HepG2 (cell line): ENCODE measurements at regions not wholly inside any gene's neighbourhood (a gene's known extent, or its start where the extent isn't known, plus 50 kb on each side); places are given as distances from the start of the nearest gene placed in this dataset.
A peak's percentile ranks its signal among the peaks of the same experiment; 100 is the strongest.
"Not testable (repeated sequence)": the region's sequence is repeated elsewhere in the genome, so short reads cannot be mapped to it uniquely, and the experiment has no call there.

Experiments
- ATAC-seq: fragments of 200-7000 bp; cut with Tn5 transposase; 3 replicates; pipeline ENCODE4 v1.9.1; 2020; ENCODE audit warnings: mild to moderate bottlenecking, moderate library complexity
- BruUV-seq: library from RNA; stranded (reverse); fragments of 400-500 nt; replicated peaks from 2 replicates; lab custom pipeline; 2021; lab: Mats Ljungman, UMichigan
- CTCF ChIA-PET: fragments of 300-600 bp; formaldehyde crosslinking; extraction: SDS; loops from one replicate; lab custom pipeline; 2021; ENCODE audit warnings: low total read pairs, inconsistent platforms, low intra/inter-chr PET ratio; lab: Yijun Ruan, JAX
- POLR2A ChIA-PET: fragments of 350-600 bp; sonication (Branson Sonifier 250); formaldehyde crosslinking; loops from one replicate; lab custom pipeline; 2020; ENCODE audit warnings: antibody characterized with exemption, inconsistent platforms; lab: Yijun Ruan, JAX
- DNase-seq: peaks from one replicate; pipeline ENCODE4 v3.0.0-alpha.2; 2015; ENCODE audit warnings: low spot score
- FAIRE-seq: peaks from 3 replicates; lab custom pipeline; 2011; peaks lifted over from hg19 to GRCh38; lab: Jason Lieb, UNC
- H2AFZ ChIP-seq: one replicate; pipeline ENCODE4 v1.6.1; 2011; ENCODE audit warnings: low read length, inconsistent platforms
- H3K27ac ChIP-seq: fragments of 300-600 bp; 3 replicates; pipeline ENCODE4 v1.8.0; 2011; ENCODE audit warnings: mixed run types, mild to moderate bottlenecking, mixed read lengths, low read length, inconsistent platforms; ENCODE audit not compliant: insufficient read depth; ENCODE audit errors: extremely low read length
- H3K27me3 ChIP-seq, 2 experiments: fragments of 200-600 bp in 1 of 2; 2 replicates in 1 of 2; 3 replicates in 1 of 2; pipeline versions ENCODE4 v1.6.0 to v1.8.0; 2011; ENCODE audit warnings: low read length in 2 of 2, mild to moderate bottlenecking in 2 of 2, moderate library complexity in 2 of 2, inconsistent platforms in 1 of 2; ENCODE audit not compliant: insufficient read depth in 2 of 2, control insufficient read depth in 1 of 2
- H3K36me3 ChIP-seq, 2 experiments: fragments of 200-600 bp in 1 of 2; replicated peaks in 1 of 2; 2 replicates in 1 of 2; 3 replicates in 1 of 2; pipeline versions ENCODE4 v1.5.1 to v1.8.0; 2011; ENCODE audit warnings: low read length in 2 of 2, inconsistent platforms in 1 of 2; ENCODE audit not compliant: insufficient read depth in 2 of 2, control insufficient read depth in 1 of 2
- H3K4me1 ChIP-seq: 2 replicates; pipeline ENCODE4 v1.5.1; 2012; ENCODE audit warnings: low read length, inconsistent platforms; ENCODE audit not compliant: insufficient read depth
- H3K4me2 ChIP-seq: 2 replicates; pipeline ENCODE4 v1.6.0; 2011; ENCODE audit warnings: low read depth, low read length, inconsistent platforms
- H3K4me3 ChIP-seq, 3 experiments: fragments of 200-600 bp in 1 of 3; sonication (generic), shearing (Covaris generic) in 1 of 3; replicated peaks in 1 of 3; 2 replicates each; pipeline ENCODE4 v1.5.1; 2011 to 2016; ENCODE audit warnings: low read length in 3 of 3, inconsistent platforms in 2 of 3, low read depth in 2 of 3, mild to moderate bottlenecking in 2 of 3, control low read depth in 1 of 3, mixed read lengths in 1 of 3; ENCODE audit not compliant: insufficient read depth in 1 of 3
- H3K79me2 ChIP-seq: one replicate; pipeline ENCODE4 v1.6.1; 2011; ENCODE audit warnings: low read length, inconsistent platforms; ENCODE audit not compliant: insufficient read depth
- H3K9ac ChIP-seq: 2 replicates; pipeline ENCODE4 v1.6.0; 2011; ENCODE audit warnings: mild to moderate bottlenecking, low read depth, low read length, inconsistent platforms; ENCODE audit not compliant: insufficient read depth
- H3K9me3 ChIP-seq: 2 replicates; pipeline ENCODE4 v1.5.1; 2012; ENCODE audit warnings: mild to moderate bottlenecking, low read length
- H4K20me1 ChIP-seq: 2 replicates; pipeline ENCODE4 v1.6.0; 2011; ENCODE audit warnings: inconsistent platforms, mild to moderate bottlenecking, low read length, moderate library complexity; ENCODE audit not compliant: insufficient read depth
- CBX5 ChIP-seq: sonication (generic); formaldehyde crosslinking; IDR thresholded peaks from 2 replicates; pipeline ENCODE4 v1.4.0; 2020; ENCODE audit warnings: missing genetic modification reagents, borderline replicate concordance
- IRF2 ChIP-seq: IDR thresholded peaks from 2 replicates; pipeline ENCODE4 v1.6.1; 2018; ENCODE audit warnings: missing genetic modification reagents, missing compliant biosample characterization
- MZF1 ChIP-seq: sonication (generic); formaldehyde crosslinking; IDR thresholded peaks from 2 replicates; pipeline ENCODE4 v1.8.1; 2023; ENCODE audit warnings: mild to moderate bottlenecking, missing genetic modification reagents, borderline replicate concordance
- PHF8 ChIP-seq: sonication (generic); formaldehyde crosslinking; IDR thresholded peaks from 2 replicates; pipeline ENCODE4 v1.5.0; 2020; ENCODE audit warnings: missing genetic modification reagents
- RORA ChIP-seq: sonication (generic); formaldehyde crosslinking; IDR thresholded peaks from 2 replicates; pipeline ENCODE4 v1.5.0; 2020; ENCODE audit warnings: mild to moderate bottlenecking, missing genetic modification reagents, moderate library complexity
- SALL2 ChIP-seq: sonication (generic); formaldehyde crosslinking; IDR thresholded peaks from 2 replicates; pipeline ENCODE4 v1.8.1; 2023; ENCODE audit warnings: mild to moderate bottlenecking, missing genetic modification reagents, inconsistent platforms
- SMC3 ChIP-seq: IDR thresholded peaks from 2 replicates; pipeline ENCODE4 v1.6.1; 2011; ENCODE audit warnings: low read length, improper control_type of control experiment
- SRY ChIP-seq: sonication (generic); formaldehyde crosslinking; IDR thresholded peaks from 2 replicates; pipeline ENCODE4 v1.8.0; 2022; ENCODE audit warnings: mild to moderate bottlenecking, missing genetic modification reagents
- TBX2 ChIP-seq: sonication (generic); formaldehyde crosslinking; IDR thresholded peaks from 2 replicates; pipeline ENCODE4 v1.5.0; 2020; ENCODE audit warnings: missing genetic modification reagents, mild to moderate bottlenecking, borderline replicate concordance
- ZNF543 ChIP-seq: sonication (generic); formaldehyde crosslinking; IDR thresholded peaks from 2 replicates; pipeline ENCODE4 v1.4.0; 2020; ENCODE audit warnings: mild to moderate bottlenecking, missing genetic modification reagents
- ZNF670 ChIP-seq: sonication (generic); formaldehyde crosslinking; IDR thresholded peaks from 2 replicates; pipeline ENCODE4 v1.8.0; 2022; ENCODE audit warnings: mild to moderate bottlenecking, missing genetic modification reagents, borderline replicate concordance
- ZNF776 ChIP-seq: sonication (generic); formaldehyde crosslinking; IDR thresholded peaks from 2 replicates; pipeline ENCODE4 v1.4.0; 2020; ENCODE audit warnings: mild to moderate bottlenecking, missing genetic modification reagents
- ZNF816 ChIP-seq: sonication (generic); formaldehyde crosslinking; IDR thresholded peaks from 2 replicates; pipeline ENCODE4 v1.8.0; 2022; ENCODE audit warnings: missing genetic modification reagents, mild to moderate bottlenecking, borderline replicate concordance
- WGBS: methylation state at CpG from one replicate; pipeline ENCODE4 v1.1.6; 2017; ENCODE audit warnings: low lambda C conversion rate; 5-methylcytosine and 5-hydroxymethylcytosine counted together
- in situ Hi-C: cut with HindIII; loops from 2 replicates; pipeline ENCODE4 v1.10.0; 2017; ENCODE audit warnings: low pct_unique_long_range_greater_than_20kb; ENCODE audit not compliant: extremely low pct_ligation_motif_present
- intact Hi-C: fragments of 100-400 bp; cut with micrococcal nuclease; formaldehyde crosslinking; loops from one replicate; pipeline ENCODE4 v1.10.0; 2022; ENCODE audit not compliant: unreplicated experiment
- TF ChIP-seq, protein P1 (sequence below): sonication (generic); formaldehyde crosslinking; IDR thresholded peaks from 2 replicates; pipeline ENCODE4 v1.9.0; 2021; ENCODE audit warnings: missing genetic modification reagents, borderline replicate concordance

DNA sequence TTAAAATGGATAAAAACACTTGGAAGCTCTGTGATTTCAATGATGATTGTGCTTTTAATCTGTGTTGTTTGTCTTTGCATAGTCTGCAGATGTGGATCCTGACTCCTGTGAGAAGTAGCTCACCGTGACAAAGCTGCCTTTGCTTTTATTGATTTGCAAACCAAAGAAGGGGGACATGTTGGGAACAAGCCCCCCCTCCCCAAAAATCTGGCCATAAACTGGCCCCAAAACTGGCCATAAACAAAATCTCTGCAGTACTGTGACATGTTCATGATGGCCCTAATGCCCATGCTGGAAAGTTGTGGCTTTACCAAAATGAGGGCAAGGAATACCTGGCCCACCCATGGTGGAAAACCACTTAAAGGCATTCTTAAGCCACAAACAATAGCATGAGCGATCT lies 202.4 kb downstream of the YTHDC2 start:
- H3K79me2 ChIP-seq, CTCF ChIA-PET, H3K36me3 ChIP-seq, BruUV-seq, H2AFZ ChIP-seq, DNase-seq, POLR2A ChIA-PET, in situ Hi-C loops, FAIRE-seq, intact Hi-C loops, ATAC-seq, H3K4me3 ChIP-seq, H3K4me2 ChIP-seq, H3K27me3 ChIP-seq: not testable (repeated sequence)
- peaks cover 26% of the 10 kb centered on the region for H3K9me3 ChIP-seq
- peak; percentile 93 for TF ChIP-seq ZNF816 (CRISPR knock-in tag)
- TF ChIP-seq, all 625 proteins: peak for 1; not testable (repeated sequence) for 624
- not testable (repeated sequence) for H4K20me1 ChIP-seq, H3K4me1 ChIP-seq, H3K9ac ChIP-seq, H3K27ac ChIP-seq
- WGBS = 8% methylated on average over 1 of the region's 2 CpGs

DNA sequence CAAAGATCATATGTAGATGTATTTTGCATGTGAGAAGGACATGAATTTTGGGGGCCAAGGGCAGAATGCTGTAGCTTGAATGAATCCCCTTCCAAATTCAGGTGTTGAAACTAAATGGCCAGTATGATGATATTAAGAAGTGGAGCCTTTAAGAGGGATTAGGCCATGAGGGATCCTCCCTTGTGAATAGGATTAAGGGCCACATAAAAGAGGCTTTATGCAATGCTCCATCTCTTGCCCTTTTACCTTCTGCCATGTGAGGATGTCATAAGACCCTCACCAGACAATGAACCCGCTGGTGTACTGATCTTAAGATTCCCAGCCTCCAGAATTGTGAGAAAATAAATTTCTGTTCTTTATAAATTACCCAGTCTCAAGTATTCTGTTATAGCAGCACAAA lies 206.1 kb downstream of the YTHDC2 start:
- TF ChIP-seq SALL2 (CRISPR knock-in tag) = no peak
- no peak for TF ChIP-seq TBX2
- TF ChIP-seq RORA (CRISPR knock-in tag) = no peak
- TF ChIP-seq CBX5 = no peak
- TF ChIP-seq PHF8 (CRISPR knock-in tag) = no peak
- TF ChIP-seq SRY (CRISPR knock-in tag) = no peak
- TF ChIP-seq, protein P1, sequence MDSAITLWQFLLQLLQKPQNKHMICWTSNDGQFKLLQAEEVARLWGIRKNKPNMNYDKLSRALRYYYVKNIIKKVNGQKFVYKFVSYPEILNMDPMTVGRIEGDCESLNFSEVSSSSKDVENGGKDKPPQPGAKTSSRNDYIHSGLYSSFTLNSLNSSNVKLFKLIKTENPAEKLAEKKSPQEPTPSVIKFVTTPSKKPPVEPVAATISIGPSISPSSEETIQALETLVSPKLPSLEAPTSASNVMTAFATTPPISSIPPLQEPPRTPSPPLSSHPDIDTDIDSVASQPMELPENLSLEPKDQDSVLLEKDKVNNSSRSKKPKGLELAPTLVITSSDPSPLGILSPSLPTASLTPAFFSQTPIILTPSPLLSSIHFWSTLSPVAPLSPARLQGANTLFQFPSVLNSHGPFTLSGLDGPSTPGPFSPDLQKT (CRISPR knock-in tag) = no peak
- no peak for TF ChIP-seq IRF2
- TF ChIP-seq SMC3 = no peak
- TF ChIP-seq MZF1 = no peak
- TF ChIP-seq ZNF776 (CRISPR knock-in tag) = no peak
- no peak for TF ChIP-seq ZNF670
- TF ChIP-seq ZNF543 = no peak
- Histone ChIP-seq H3K9me3 (peaks cover 23% of the 10 kb centered on the region), H4K20me1 (no peaks in the 10 kb centered on the region), H3K4me3 (no peak overlapping the region), H3K36me3 (no peaks in the 10 kb centered on the region), H3K27me3 (no peaks in the 10 kb centered on the region), H3K4me1 (no peaks in the 10 kb centered on the region), H3K4me2 (no peak overlapping the region), H3K9ac (no peak overlapping the region), H3K79me2 (no peaks in the 10 kb centered on the region), H2AFZ (no peak overlapping the region), H3K27ac (no peak overlapping the region)
- WGBS = 0% methylated on average over 1 of the region's 1 CpG
- BruUV-seq = no TSS peak
- intact Hi-C loops = no loop called here
- CTCF ChIA-PET = no interaction called here
- in situ Hi-C loops = no loop called here
- DNase-seq = no peak
- POLR2A ChIA-PET = no interaction called here
- no peak for ATAC-seq
- no peak for FAIRE-seq
